ENCODE measurements at regions not wholly inside any gene's neighbourhood (a gene's known extent, or its start where the extent isn't known, plus 50 kb on each side); places are given as distances from the start of the nearest gene placed in this dataset.
"Not testable (repeated sequence)": the region's sequence is repeated elsewhere in the genome, so short reads cannot be mapped to it uniquely, and the experiment has no call there.

DNA sequence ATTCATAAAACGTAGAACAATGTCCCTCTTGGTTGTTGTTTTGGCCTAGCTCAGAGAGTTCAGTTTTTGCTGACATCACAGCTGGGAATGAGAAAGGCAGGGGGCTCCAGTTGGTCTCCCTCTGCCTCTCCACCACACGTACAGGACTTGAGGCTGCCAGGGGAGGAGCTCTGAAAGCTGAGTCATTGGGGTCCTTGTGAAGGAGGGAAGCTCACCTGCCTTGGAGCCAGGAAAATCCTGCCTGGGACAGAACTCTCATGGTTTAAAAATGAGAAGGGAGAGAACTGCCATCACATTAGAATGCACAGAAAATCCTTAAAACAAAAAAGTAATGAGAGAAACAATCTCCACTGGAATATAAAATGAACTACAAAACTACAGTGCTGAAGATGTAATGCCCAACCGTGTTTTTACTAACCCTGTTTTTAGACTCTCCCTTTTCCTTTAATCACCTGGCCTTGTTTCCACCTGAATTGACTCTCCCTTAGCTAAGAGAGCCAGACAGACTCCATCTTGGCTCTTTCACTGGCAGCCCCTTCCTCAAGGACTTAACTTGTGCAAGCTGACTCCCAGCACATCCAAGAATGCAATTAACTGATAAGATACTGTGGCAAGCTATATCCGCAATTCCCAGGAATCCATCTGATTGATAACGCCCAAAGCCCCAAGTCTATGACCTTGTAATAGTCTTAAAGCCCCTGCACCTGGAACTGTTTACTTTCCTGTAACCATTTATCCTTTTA lies 58.6 kb upstream of the TARP start:
- not testable (repeated sequence) for DNase-seq

DNA sequence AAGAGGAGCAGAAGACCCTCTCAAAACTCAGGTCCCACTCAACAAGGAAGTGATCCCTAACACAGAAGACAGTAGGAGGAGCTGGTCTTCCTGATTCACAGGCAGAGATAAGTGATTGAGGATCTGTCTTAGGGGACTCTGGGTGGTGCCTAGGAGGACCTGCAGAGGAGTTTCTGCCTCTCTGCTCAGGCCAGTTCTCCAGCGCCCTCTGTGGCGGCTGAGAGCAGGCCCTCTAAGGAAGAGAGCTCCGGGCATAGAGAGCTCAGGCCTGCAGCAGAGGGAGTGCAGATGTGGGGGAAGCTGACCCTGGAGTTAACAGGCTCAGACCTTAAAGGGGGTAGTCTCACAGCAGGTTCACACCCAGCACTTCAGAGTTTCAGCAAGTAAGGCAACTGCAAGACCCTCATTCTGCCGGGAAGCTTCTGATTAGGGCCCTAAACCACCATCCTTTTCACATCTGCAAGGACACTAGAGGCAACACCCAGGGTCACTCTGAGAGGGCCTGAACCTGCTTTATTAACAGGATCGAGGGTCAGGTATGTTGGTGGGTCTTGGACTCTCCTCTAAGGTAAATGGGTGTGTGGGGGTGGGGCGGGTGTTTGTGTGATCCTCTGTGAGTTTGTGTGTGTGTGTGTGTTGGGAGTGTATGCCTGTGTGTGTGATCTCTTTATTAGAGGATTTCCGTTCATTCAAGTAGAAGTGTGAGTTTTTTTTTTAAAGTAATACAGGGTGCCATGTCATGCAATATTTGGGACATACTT lies 57.6 kb upstream of the TARP start:
- peak; percentile 60 for DNase-seq

DNA sequence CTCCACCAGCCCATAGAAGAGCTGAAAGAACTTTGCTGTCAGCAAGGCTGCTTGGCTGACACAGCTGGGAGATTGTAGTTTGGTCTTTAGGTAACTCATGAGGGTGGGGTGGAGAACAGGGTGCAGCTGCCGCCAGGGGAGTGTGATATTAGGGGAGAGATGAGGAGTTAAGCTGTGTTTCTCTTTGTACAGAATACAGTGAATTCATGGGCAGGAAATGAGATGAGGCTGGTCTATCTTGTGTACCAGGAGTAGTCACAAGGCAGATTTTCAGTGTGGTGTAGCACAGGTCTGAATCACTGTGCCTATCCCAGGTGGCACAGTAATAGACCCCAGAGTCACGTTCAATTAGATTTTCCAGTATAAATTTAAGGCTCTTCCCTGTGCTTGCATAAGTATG lies 56.6 kb upstream of the TARP start:
- DNase-seq = no peak

DNA sequence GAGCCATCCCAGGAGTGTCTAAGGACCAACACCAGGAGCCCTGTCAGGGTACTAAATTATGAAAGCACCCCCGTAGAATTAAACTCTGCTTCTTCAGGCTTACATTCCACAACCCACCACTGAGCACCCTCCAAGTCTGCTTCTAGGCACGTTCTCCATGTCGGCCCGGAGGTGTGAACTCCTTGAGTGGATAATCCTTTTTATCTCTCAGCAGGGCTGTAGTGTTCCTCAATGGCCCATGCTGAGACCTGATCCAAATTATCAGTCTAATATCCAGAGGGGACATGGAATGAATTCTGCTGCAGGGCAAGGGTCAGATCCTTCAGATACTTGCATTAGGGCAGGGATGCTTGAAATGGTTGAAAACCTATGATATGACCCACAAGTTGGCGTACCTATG lies 55.9 kb upstream of the TARP start:
- no peak for DNase-seq

DNA sequence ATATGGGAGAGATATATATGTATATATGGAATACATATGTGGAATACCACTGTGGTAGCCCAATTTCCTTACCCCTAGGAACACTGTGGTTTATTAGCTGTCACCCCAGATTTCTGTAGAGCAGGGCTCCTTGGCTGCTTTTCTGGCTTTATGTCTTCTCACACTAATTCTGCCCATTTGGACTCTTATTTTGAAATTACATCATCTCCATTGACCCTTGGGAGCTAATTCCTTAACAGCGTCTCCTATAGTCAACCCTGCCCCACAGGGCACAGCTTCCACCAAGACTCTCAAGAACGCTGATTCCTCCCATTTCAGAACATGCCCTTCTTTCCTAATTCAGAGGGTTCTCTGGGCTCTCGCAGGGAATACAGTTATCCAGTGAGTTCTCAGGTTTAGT lies 55.4 kb upstream of the TARP start:
- DNase-seq = no peak

DNA sequence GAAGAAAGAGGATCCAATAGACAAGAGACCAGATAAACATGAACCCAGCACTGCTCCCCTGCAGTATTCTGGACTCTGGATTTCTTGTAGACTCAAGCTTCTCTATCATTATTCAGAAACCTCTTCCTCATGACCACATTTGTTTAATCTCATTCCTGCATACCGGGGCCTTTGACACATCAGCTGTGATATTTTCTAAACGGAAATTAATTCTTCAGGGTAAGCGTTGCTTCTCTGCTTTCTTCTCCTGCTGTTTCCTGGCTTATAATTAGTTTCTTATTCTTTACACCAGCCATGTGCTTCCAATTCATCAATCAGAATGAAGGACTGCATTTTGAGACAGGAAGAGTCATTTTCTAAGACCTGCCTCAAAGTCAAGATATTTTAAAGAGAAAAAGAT lies 54.2 kb upstream of the TARP start:
- no peak for DNase-seq
